Prostate gland (tissue), 2 donors: ENCODE measurements at regions not wholly inside any gene's neighbourhood (a gene's known extent, or its start where the extent isn't known, plus 50 kb on each side); places are given as distances from the start of the nearest gene placed in this dataset.

Experiments used
- DNase-seq: peaks from one replicate; pipeline ENCODE4 v3.0.0-alpha.2; 2019; ENCODE audit warnings: low spot score
- H3K27ac ChIP-seq, 2 donors: fragments of 200-600 bp; sonication (generic); 2 replicates each; pipeline ENCODE4 v1.5.1; 2017 to 2019
- H3K27me3 ChIP-seq: fragments of 200-600 bp; sonication (generic); replicated peaks from 2 replicates; pipeline ENCODE4 v1.5.1; 2019; ENCODE audit not compliant: insufficient read depth
- H3K36me3 ChIP-seq, 2 donors: fragments of 200-600 bp; sonication (generic); 1 replicate in 1 of 2; 2 replicates in 1 of 2; pipeline versions ENCODE4 v1.5.1 to v1.8.1; 2017 to 2019
- H3K4me1 ChIP-seq: fragments of 200-600 bp; sonication (generic); replicated peaks from 2 replicates; pipeline ENCODE4 v1.5.1; 2019
- H3K4me3 ChIP-seq, 2 donors: fragments of 200-600 bp; sonication (generic); 2 replicates each; pipeline ENCODE4 v1.5.1; 2017 to 2019
- H3K9me3 ChIP-seq: fragments of 200-600 bp; sonication (generic); 2 replicates; pipeline ENCODE4 v1.5.1; 2017
- CTCF ChIP-seq, 4 experiments: fragments of 200-600 bp in 2 of 4; fragments of 450-650 bp in 2 of 4; sonication (generic) in 2 of 4; IDR thresholded peaks; 1 replicate in 3 of 4; 2 replicates in 1 of 4; pipeline ENCODE4 v1.5.1; 2016 to 2019; ENCODE audit warnings: antibody characterized with exemption in 4 of 4, mild to moderate bottlenecking in 2 of 4, moderate library complexity in 2 of 4
- POLR2A ChIP-seq: fragments of 450-650 bp; IDR thresholded peaks from one replicate; pipeline ENCODE4 v1.6.1; 2016; ENCODE audit warnings: antibody characterized with exemption, mild to moderate bottlenecking
- POLR2AphosphoS5 ChIP-seq: sonication (generic); formaldehyde crosslinking; IDR thresholded peaks from one replicate; pipeline ENCODE4 v1.6.1; 2017; ENCODE audit warnings: antibody characterized with exemption
- WGBS: methylation state at CpG from one replicate; pipeline ENCODE4 v1.1.5; 2018; 5-methylcytosine and 5-hydroxymethylcytosine counted together
- intact Hi-C: fragments of 100-400 bp; cut with DNase I; formaldehyde crosslinking; loops from one replicate; pipeline ENCODE4 v1.14.2; 2022

- no peak for TF ChIP-seq POLR2AphosphoS5
- TF ChIP-seq POLR2A, result no peak
- TF ChIP-seq CTCF (IDR thresholded peaks at IDR 0.05), result no peak
Observed at GRCh38 chr4:64771149-64771548, 361.9 kb upstream of the TECRL start.

GRCh38 chr4:64767547-64767946, 358.3 kb upstream of the TECRL start:
- WGBS, result 81% methylated on average over 2 of the region's 2 CpGs

More at GRCh38 chr4:64771149-64771548, 361.9 kb upstream of the TECRL start:
- Histone ChIP-seq H3K27ac (no peak overlapping the region), H3K27me3 (no peaks in the 10 kb centered on the region), H3K9me3 (no peaks in the 10 kb centered on the region), H3K4me3 (no peak overlapping the region), H3K4me1 (no peaks in the 10 kb centered on the region), H3K36me3 (no peaks in the 10 kb centered on the region)
- intact Hi-C loops, result no loop called here
- no peak for DNase-seq
- 71% methylated on average over 2 of the region's 2 CpGs for WGBS

GRCh38 chr4:64766565-64766964, 357.3 kb upstream of the TECRL start:
- intact Hi-C loops, result no loop called here
- no peaks in the 10 kb centered on the region for H3K4me1 ChIP-seq
- no peak overlapping the region for H3K27ac ChIP-seq
- no peaks in the 10 kb centered on the region for H3K27me3 ChIP-seq
- TF ChIP-seq POLR2A (no peak), POLR2AphosphoS5 (no peak), CTCF (IDR thresholded peaks at IDR 0.05) (no peak)
- H3K36me3 ChIP-seq, result no peaks in the 10 kb centered on the region
- H3K4me3 ChIP-seq, result no peak overlapping the region
- DNase-seq, result no peak
- 79% methylated on average over 1 of the region's 1 CpG for WGBS
- H3K9me3 ChIP-seq, result no peaks in the 10 kb centered on the region

More at GRCh38 chr4:64767547-64767946, 358.3 kb upstream of the TECRL start:
- Histone ChIP-seq H3K9me3 (no peaks in the 10 kb centered on the region), H3K4me1 (no peaks in the 10 kb centered on the region), H3K4me3 (no peak overlapping the region), H3K27me3 (no peaks in the 10 kb centered on the region), H3K27ac (no peak overlapping the region), H3K36me3 (no peaks in the 10 kb centered on the region)
- intact Hi-C loops, result no loop called here
- no peak for DNase-seq
- TF ChIP-seq POLR2AphosphoS5, result no peak
- TF ChIP-seq CTCF (IDR thresholded peaks at IDR 0.05), result no peak
- TF ChIP-seq POLR2A, result no peak

GRCh38 chr4:64756016-64756415, 346.8 kb upstream of the TECRL start:
- DNase-seq, result no peak

More at GRCh38 chr4:64756016-64756415, 346.8 kb upstream of the TECRL start:
- H3K4me3 ChIP-seq, result no peak overlapping the region
- no peaks in the 10 kb centered on the region for H3K27me3 ChIP-seq
- intact Hi-C loops, result no loop called here
- H3K9me3 ChIP-seq, result no peaks in the 10 kb centered on the region
- no peaks in the 10 kb centered on the region for H3K36me3 ChIP-seq
- TF ChIP-seq CTCF (IDR thresholded peaks at IDR 0.05) (no peak), POLR2A (no peak), POLR2AphosphoS5 (no peak)
- 38% methylated on average over 2 of the region's 2 CpGs for WGBS
- H3K27ac ChIP-seq, result no peak overlapping the region
- no peaks in the 10 kb centered on the region for H3K4me1 ChIP-seq
